ENCODE measurements at regions not wholly inside any gene's neighbourhood (a gene's known extent, or its start where the extent isn't known, plus 50 kb on each side); places are given as distances from the start of the nearest gene placed in this dataset.

DNA sequence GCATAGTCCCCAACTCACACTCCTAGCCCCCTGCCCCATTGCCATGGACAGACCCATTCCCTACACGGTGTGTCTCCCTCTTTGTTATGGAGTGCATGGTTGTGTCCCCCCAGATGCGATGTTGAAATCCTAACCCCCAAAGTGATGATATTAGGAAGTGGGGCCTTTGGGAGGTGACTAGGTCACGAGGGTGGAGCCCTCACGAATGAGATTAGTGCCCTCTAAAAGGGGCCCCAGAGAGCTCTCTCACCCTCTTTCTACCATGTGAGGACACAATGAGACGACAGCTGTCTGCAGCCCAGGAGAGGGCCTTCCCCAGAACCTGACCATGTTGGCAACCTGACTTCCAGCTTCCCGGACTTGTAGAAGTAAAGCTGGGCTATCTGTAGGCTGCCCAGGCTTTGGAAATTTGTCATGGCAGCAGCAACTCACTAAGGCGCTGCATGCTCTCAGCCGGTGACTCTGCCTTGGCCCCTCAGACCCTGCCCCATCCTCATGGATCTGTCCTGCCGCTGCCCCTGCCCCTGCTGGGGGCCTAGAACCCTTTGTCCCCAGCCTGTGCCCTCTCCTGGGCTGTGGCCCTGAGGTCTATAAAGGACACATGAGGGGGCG, 318.1 kb upstream of the RTL1 start:
- TF ChIP-seq POLR2A (IDR thresholded peaks at IDR 0.05; ENCODE audit: low read depth, low read length) (no peak), RAD21 (IDR thresholded peaks at IDR 0.05; ENCODE audit: low read length) (no peak), BHLHE40 (IDR thresholded peaks at IDR 0.05; ENCODE audit: low read depth, low read length) (no peak), MXI1 (IDR thresholded peaks at IDR 0.05; ENCODE audit: borderline replicate concordance, low read depth, low read length) (no peak), FOS (IDR thresholded peaks at IDR 0.05; ENCODE audit: low read depth, low read length) (no peak), MAZ (IDR thresholded peaks at IDR 0.05; ENCODE audit: borderline replicate concordance, low read depth, low read length) (no peak), CHD1 (IDR thresholded peaks at IDR 0.05; ENCODE audit: low read depth, low read length) (no peak), RCOR1 (IDR thresholded peaks at IDR 0.05; ENCODE audit: insufficient replicate concordance, low read length) (no peak), RFX5 (IDR thresholded peaks at IDR 0.05; ENCODE audit: low read depth, low read length) (no peak)
- TF ChIP-seq, protein P1, sequence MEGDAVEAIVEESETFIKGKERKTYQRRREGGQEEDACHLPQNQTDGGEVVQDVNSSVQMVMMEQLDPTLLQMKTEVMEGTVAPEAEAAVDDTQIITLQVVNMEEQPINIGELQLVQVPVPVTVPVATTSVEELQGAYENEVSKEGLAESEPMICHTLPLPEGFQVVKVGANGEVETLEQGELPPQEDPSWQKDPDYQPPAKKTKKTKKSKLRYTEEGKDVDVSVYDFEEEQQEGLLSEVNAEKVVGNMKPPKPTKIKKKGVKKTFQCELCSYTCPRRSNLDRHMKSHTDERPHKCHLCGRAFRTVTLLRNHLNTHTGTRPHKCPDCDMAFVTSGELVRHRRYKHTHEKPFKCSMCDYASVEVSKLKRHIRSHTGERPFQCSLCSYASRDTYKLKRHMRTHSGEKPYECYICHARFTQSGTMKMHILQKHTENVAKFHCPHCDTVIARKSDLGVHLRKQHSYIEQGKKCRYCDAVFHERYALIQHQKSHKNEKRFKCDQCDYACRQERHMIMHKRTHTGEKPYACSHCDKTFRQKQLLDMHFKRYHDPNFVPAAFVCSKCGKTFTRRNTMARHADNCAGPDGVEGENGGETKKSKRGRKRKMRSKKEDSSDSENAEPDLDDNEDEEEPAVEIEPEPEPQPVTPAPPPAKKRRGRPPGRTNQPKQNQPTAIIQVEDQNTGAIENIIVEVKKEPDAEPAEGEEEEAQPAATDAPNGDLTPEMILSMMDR (conservative IDR thresholded peaks at IDR 0.05; ENCODE audit: low read depth, low read length) = no peak
- TF ChIP-seq, protein P2, sequence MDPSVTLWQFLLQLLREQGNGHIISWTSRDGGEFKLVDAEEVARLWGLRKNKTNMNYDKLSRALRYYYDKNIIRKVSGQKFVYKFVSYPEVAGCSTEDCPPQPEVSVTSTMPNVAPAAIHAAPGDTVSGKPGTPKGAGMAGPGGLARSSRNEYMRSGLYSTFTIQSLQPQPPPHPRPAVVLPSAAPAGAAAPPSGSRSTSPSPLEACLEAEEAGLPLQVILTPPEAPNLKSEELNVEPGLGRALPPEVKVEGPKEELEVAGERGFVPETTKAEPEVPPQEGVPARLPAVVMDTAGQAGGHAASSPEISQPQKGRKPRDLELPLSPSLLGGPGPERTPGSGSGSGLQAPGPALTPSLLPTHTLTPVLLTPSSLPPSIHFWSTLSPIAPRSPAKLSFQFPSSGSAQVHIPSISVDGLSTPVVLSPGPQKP (IDR thresholded peaks at IDR 0.05; ENCODE audit: borderline replicate concordance, low read depth, low read length) = no peak
- TF ChIP-seq, protein P3, sequence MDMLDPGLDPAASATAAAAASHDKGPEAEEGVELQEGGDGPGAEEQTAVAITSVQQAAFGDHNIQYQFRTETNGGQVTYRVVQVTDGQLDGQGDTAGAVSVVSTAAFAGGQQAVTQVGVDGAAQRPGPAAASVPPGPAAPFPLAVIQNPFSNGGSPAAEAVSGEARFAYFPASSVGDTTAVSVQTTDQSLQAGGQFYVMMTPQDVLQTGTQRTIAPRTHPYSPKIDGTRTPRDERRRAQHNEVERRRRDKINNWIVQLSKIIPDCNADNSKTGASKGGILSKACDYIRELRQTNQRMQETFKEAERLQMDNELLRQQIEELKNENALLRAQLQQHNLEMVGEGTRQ (IDR thresholded peaks at IDR 0.05; ENCODE audit: low read depth, low read length) = no peak
